Transverse colon (tissue), 4 donors: ENCODE measurements at regions not wholly inside any gene's neighbourhood (a gene's known extent, or its start where the extent isn't known, plus 50 kb on each side); places are given as distances from the start of the nearest gene placed in this dataset.

ENCODE experiments used
- POLR2A ChIP-seq: fragments of 450-650 bp; IDR thresholded peaks from one replicate; pipeline ENCODE4 v1.6.1; 2016; ENCODE audit warnings: antibody characterized with exemption, mild to moderate bottlenecking, moderate library complexity
- POLR2AphosphoS5 ChIP-seq, 3 donors: sonication (generic); formaldehyde crosslinking; IDR thresholded peaks; one replicate each; pipeline ENCODE4 v1.6.1; 2016; ENCODE audit warnings: antibody characterized with exemption in 3 of 3
- TF ChIP-seq, protein P1 (sequence below), 5 experiments: fragments of 200-600 bp in 3 of 5; fragments of 450-650 bp in 2 of 5; sonication (generic) in 3 of 5; IDR thresholded peaks; 1 replicate in 2 of 5; 2 replicates in 3 of 5; pipeline ENCODE4 v1.5.1; 2016 to 2017; ENCODE audit warnings: antibody characterized with exemption in 5 of 5, inconsistent platforms in 3 of 5, mild to moderate bottlenecking in 2 of 5, moderate library complexity in 1 of 5

GRCh38 chr5:72600391-72600981 is 93.3 kb upstream of the ZNF366 start:
- TF ChIP-seq, protein P1, sequence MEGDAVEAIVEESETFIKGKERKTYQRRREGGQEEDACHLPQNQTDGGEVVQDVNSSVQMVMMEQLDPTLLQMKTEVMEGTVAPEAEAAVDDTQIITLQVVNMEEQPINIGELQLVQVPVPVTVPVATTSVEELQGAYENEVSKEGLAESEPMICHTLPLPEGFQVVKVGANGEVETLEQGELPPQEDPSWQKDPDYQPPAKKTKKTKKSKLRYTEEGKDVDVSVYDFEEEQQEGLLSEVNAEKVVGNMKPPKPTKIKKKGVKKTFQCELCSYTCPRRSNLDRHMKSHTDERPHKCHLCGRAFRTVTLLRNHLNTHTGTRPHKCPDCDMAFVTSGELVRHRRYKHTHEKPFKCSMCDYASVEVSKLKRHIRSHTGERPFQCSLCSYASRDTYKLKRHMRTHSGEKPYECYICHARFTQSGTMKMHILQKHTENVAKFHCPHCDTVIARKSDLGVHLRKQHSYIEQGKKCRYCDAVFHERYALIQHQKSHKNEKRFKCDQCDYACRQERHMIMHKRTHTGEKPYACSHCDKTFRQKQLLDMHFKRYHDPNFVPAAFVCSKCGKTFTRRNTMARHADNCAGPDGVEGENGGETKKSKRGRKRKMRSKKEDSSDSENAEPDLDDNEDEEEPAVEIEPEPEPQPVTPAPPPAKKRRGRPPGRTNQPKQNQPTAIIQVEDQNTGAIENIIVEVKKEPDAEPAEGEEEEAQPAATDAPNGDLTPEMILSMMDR (IDR thresholded peaks at IDR 0.05), result no peak
- TF ChIP-seq POLR2AphosphoS5 (IDR thresholded peaks at IDR 0.05) (peak in 1 of 3 donors; percentile 66), POLR2A (no peak)
